NCI-H748 treated with DMSO at 0.1 percent for 48 hours (cell line): ENCODE measurements at regions not wholly inside any gene's neighbourhood (a gene's known extent, or its start where the extent isn't known, plus 50 kb on each side); places are given as distances from the start of the nearest gene placed in this dataset.
"Not testable (repeated sequence)": the region's sequence is repeated elsewhere in the genome, so short reads cannot be mapped to it uniquely, and the experiment has no call there.

Experiments used
- DNase-seq: peaks from one replicate; lab custom pipeline; 2025; lab: John Stamatoyannopoulos, UW

- no peak for DNase-seq
These were observed 655.4 kb upstream of the SLIT2 start for GRCh38 chr4:19596342-19596741.

GRCh38 chr4:19592391-19592790, 659.3 kb upstream of the SLIT2 start:
- no peak for DNase-seq

- no peak for DNase-seq
These were observed 667.7 kb upstream of the SLIT2 start for GRCh38 chr4:19583827-19584569.

- no peak for DNase-seq
These were observed 671.6 kb upstream of the SLIT2 start for GRCh38 chr4:19580095-19580494.

- no peak for DNase-seq
These were observed 672.1 kb upstream of the SLIT2 start for GRCh38 chr4:19579608-19580007.

- no peak for DNase-seq
These were observed 674.6 kb upstream of the SLIT2 start for GRCh38 chr4:19577097-19577496.

GRCh38 chr4:19575924-19576323, 675.8 kb upstream of the SLIT2 start:
- no peak for DNase-seq

GRCh38 chr4:19566041-19566440, 685.7 kb upstream of the SLIT2 start:
- DNase-seq = no peak

GRCh38 chr4:19562456-19562855, 689.2 kb upstream of the SLIT2 start:
- DNase-seq = no peak

- no peak for DNase-seq
These were observed 694.5 kb upstream of the SLIT2 start for GRCh38 chr4:19557161-19557560.

GRCh38 chr4:19556276-19556675, 695.4 kb upstream of the SLIT2 start:
- not testable (repeated sequence) for DNase-seq

- no peak for DNase-seq
These were observed 704.2 kb upstream of the SLIT2 start for GRCh38 chr4:19547463-19547862.

- no peak for DNase-seq
These were observed 707.1 kb upstream of the SLIT2 start for GRCh38 chr4:19544446-19545125.

- DNase-seq = no peak
These were observed 710.7 kb upstream of the SLIT2 start for GRCh38 chr4:19540859-19541540.

- no peak for DNase-seq
These were observed 712.5 kb upstream of the SLIT2 start for GRCh38 chr4:19539201-19539600.

GRCh38 chr4:19534159-19534558, 717.5 kb upstream of the SLIT2 start:
- no peak for DNase-seq

GRCh38 chr4:19531906-19532848, 719.5 kb upstream of the SLIT2 start:
- no peak for DNase-seq

- no peak for DNase-seq
These were observed 727.7 kb upstream of the SLIT2 start for GRCh38 chr4:19523964-19524363.

GRCh38 chr4:19522966-19523365, 728.7 kb upstream of the SLIT2 start:
- DNase-seq = no peak

GRCh38 chr4:19520939-19521520, 730.7 kb upstream of the SLIT2 start:
- no peak for DNase-seq

- no peak for DNase-seq
These were observed 737.2 kb upstream of the SLIT2 start for GRCh38 chr4:19514276-19515070.
